Hepatocyte (in vitro differentiated cells): ENCODE measurements at regions not wholly inside any gene's neighbourhood (a gene's known extent, or its start where the extent isn't known, plus 50 kb on each side); places are given as distances from the start of the nearest gene placed in this dataset.
A peak's percentile ranks its signal among the peaks of the same experiment; 100 is the strongest.

Experiments used
- CTCF ChIP-seq: fragments of 200-600 bp; sonication (generic); IDR thresholded peaks from 2 replicates; pipeline ENCODE4 v1.5.1; 2016; ENCODE audit warnings: antibody characterized with exemption, mild to moderate bottlenecking; ENCODE audit not compliant: poor library complexity
- EZH2 ChIP-seq: fragments of 200-600 bp; sonication (generic); IDR thresholded peaks from 2 replicates; pipeline ENCODE4 v1.6.1; 2016; ENCODE audit warnings: antibody characterized with exemption, mild to moderate bottlenecking, borderline replicate concordance
- EZH2phosphoT487 ChIP-seq: fragments of 200-600 bp; sonication (generic); IDR thresholded peaks from one replicate; pipeline ENCODE4 v1.6.1; 2018; ENCODE audit warnings: antibody characterized with exemption, mild to moderate bottlenecking, low read depth, moderate library complexity; ENCODE audit not compliant: unreplicated experiment, severe bottlenecking

GRCh38 chr2:61658841-61659780, 121.0 kb upstream of the XPO1 start:
- TF ChIP-seq CTCF (peak; percentile 61), EZH2 (no peak), EZH2phosphoT487 (no peak)
